GM20431 (cell line): ENCODE measurements at regions not wholly inside any gene's neighbourhood (a gene's known extent, or its start where the extent isn't known, plus 50 kb on each side); places are given as distances from the start of the nearest gene placed in this dataset.
"Not testable (repeated sequence)": the region's sequence is repeated elsewhere in the genome, so short reads cannot be mapped to it uniquely, and the experiment has no call there.

Source experiments
- in situ Hi-C: fragments of 300-500 bp; cut with MseI, MboI; formaldehyde crosslinking; loops from one replicate; pipeline ENCODE4 v1.15.0; 2020; ENCODE audit warnings: low sequenced_read_pairs; ENCODE audit not compliant: unreplicated experiment

- in situ Hi-C loops: no loop called here
Observed at GRCh38 chr20:50434321-50434652, 75.9 kb upstream of the PTPN1 start.

- in situ Hi-C loops: no loop called here
Observed at GRCh38 chr20:50434653-50435396, 75.4 kb upstream of the PTPN1 start.

- in situ Hi-C loops: no loop called here
Observed at GRCh38 chr20:50435397-50436051, 74.7 kb upstream of the PTPN1 start.

GRCh38 chr20:50436052-50436656, 74.0 kb upstream of the PTPN1 start:
- in situ Hi-C loops: no loop called here

GRCh38 chr20:50436696-50437095, 73.5 kb upstream of the PTPN1 start:
- in situ Hi-C loops: no loop called here

- in situ Hi-C loops: no loop called here
Observed at GRCh38 chr20:50438986-50439407, 71.2 kb upstream of the PTPN1 start.

GRCh38 chr20:50439539-50440453, 70.4 kb upstream of the PTPN1 start:
- in situ Hi-C loops: no loop called here

- in situ Hi-C loops: no loop called here
Observed at GRCh38 chr20:50442512-50442911, 67.7 kb upstream of the PTPN1 start.

- in situ Hi-C loops: no loop called here
Observed at GRCh38 chr20:50445354-50446151, 64.6 kb upstream of the PTPN1 start.

- in situ Hi-C loops: no loop called here
Observed at GRCh38 chr20:50446351-50447101, 63.7 kb upstream of the PTPN1 start.

- in situ Hi-C loops: no loop called here
Observed at GRCh38 chr20:50447102-50447804, 62.9 kb upstream of the PTPN1 start.

- in situ Hi-C loops: no loop called here
Observed at GRCh38 chr20:50447817-50448216, 62.4 kb upstream of the PTPN1 start.

- in situ Hi-C loops: not testable (repeated sequence)
Observed at GRCh38 chr20:50448625-50449403, 61.4 kb upstream of the PTPN1 start.

GRCh38 chr20:50449738-50450492, 60.3 kb upstream of the PTPN1 start:
- in situ Hi-C loops: loop anchor here (25.0 kb wide), 1 partner anchor 463 kb away; the partner anchor contains the start of gene SNAI1

GRCh38 chr20:50450493-50450826, 59.7 kb upstream of the PTPN1 start:
- in situ Hi-C loops: loop anchor here (25.0 kb wide), 1 partner anchor 463 kb away; the partner anchor contains the start of gene SNAI1

GRCh38 chr20:50450881-50451752, 59.1 kb upstream of the PTPN1 start:
- in situ Hi-C loops: loop anchor here (25.0 kb wide), 1 partner anchor 464 kb away; the partner anchor contains the start of gene SNAI1
